Ovary (tissue), 7 donors: ENCODE measurements at regions not wholly inside any gene's neighbourhood (a gene's known extent, or its start where the extent isn't known, plus 50 kb on each side); places are given as distances from the start of the nearest gene placed in this dataset.

Experiments
- DNase-seq, 5 donors: peaks; one replicate each; pipeline ENCODE4 v3.0.0-alpha.2; 2019 to 2020
- H3K27ac ChIP-seq, 2 donors: fragments of 200-600 bp; one replicate each; pipeline versions ENCODE4 v1.5.1 to v1.8.0; 2019 to 2022
- H3K27me3 ChIP-seq: fragments of 200-600 bp; one replicate; pipeline ENCODE4 v1.8.0; 2022
- H3K36me3 ChIP-seq: fragments of 200-600 bp; sonication (generic); one replicate; pipeline ENCODE4 v1.5.1; 2019
- H3K4me1 ChIP-seq: one replicate; pipeline ENCODE4 v1.8.1; 2013; ENCODE audit warnings: mild to moderate bottlenecking, moderate library complexity; ENCODE audit not compliant: insufficient read depth
- H3K4me3 ChIP-seq: fragments of 200-600 bp; sonication (generic); one replicate; pipeline ENCODE4 v1.5.1; 2017
- H3K9me3 ChIP-seq, 2 donors: fragments of 200-600 bp in 1 of 2; sonication (generic) in 1 of 2; one replicate each; pipeline versions ENCODE4 v1.5.1 to v1.8.1; 2013 to 2019; ENCODE audit warnings: mild to moderate bottlenecking in 1 of 2, moderate library complexity in 1 of 2
- CTCF ChIP-seq, 3 donors: fragments of 450-650 bp in 2 of 3; fragments of 200-600 bp in 1 of 3; IDR thresholded peaks; one replicate each; pipeline versions ENCODE4 v1.5.1 to v1.8.0; 2016 to 2022; ENCODE audit warnings: antibody characterized with exemption in 3 of 3, mild to moderate bottlenecking in 1 of 3
- EP300 ChIP-seq: sonication (generic); formaldehyde crosslinking; IDR thresholded peaks from one replicate; pipeline ENCODE4 v1.6.1; 2017; ENCODE audit warnings: antibody characterized with exemption
- POLR2A ChIP-seq: fragments of 450-650 bp; IDR thresholded peaks from one replicate; pipeline ENCODE4 v1.6.1; 2017; ENCODE audit warnings: antibody characterized with exemption, mild to moderate bottlenecking, moderate library complexity
- WGBS, 3 donors: extraction: QIAGEN DNeasy Blood & Tissue Kit in 1 of 3; methylation state at CpG; one replicate each; pipeline versions ENCODE4 v1.1.5 to v1.1.7; 2013 to 2017; 5-methylcytosine and 5-hydroxymethylcytosine counted together
- intact Hi-C, 4 donors: fragments of 100-400 bp; cut with DNase I; formaldehyde crosslinking; loops; one replicate each; pipeline versions ENCODE4 v1.11.0 to v1.15.1; 2022 to 2023
- donor health status: DM: no; HTN: no; CAD: no; lungs with moderate emphysema.
- donor health status: DM: no; HTN: no; CAD: no.
- donor health status: Bipolar disorder and iron deficiency.
- donor health status: DM: no; HTN: no; CAD: no.
- donor health status: DM: yes; HTN: yes; CAD: no.

- DNase-seq = no peak
- H3K36me3 ChIP-seq = no peaks in the 10 kb centered on the region
- H3K4me3 ChIP-seq = no peak overlapping the region
- no peaks in the 10 kb centered on the region for H3K9me3 ChIP-seq
- intact Hi-C loops = no loop called here
- no peak overlapping the region for H3K27ac ChIP-seq
- H3K27me3 ChIP-seq = no peaks in the 10 kb centered on the region
- 75 to 81% (median 78%) methylated on average over 13 of the region's 13 CpGs for WGBS, 3 donors
- TF ChIP-seq EP300 (no peak), POLR2A (no peak), CTCF (IDR thresholded peaks at IDR 0.05) (no peak)
- no peaks in the 10 kb centered on the region for H3K4me1 ChIP-seq
Observed at GRCh38 chr19:29387586-29387985, 138.2 kb upstream of the VSTM2B start.

- intact Hi-C loops = no loop called here
Observed at GRCh38 chr19:29389495-29389894, 136.3 kb upstream of the VSTM2B start.

GRCh38 chr19:29390742-29391141 lies 135.1 kb upstream of the VSTM2B start:
- Histone ChIP-seq H3K27ac (no peak overlapping the region), H3K27me3 (no peaks in the 10 kb centered on the region), H3K4me1 (no peaks in the 10 kb centered on the region), H3K9me3 (no peaks in the 10 kb centered on the region), H3K4me3 (no peak overlapping the region), H3K36me3 (no peaks in the 10 kb centered on the region)
- TF ChIP-seq CTCF (IDR thresholded peaks at IDR 0.05) = no peak
- no peak for TF ChIP-seq POLR2A
- no peak for TF ChIP-seq EP300
- intact Hi-C loops = no loop called here
- DNase-seq = no peak

More at GRCh38 chr19:29389495-29389894, 136.3 kb upstream of the VSTM2B start:
- H3K9me3 ChIP-seq = no peaks in the 10 kb centered on the region
- H3K36me3 ChIP-seq = no peaks in the 10 kb centered on the region
- 16 to 42% (median 29%) methylated on average over 3 of the region's 3 CpGs for WGBS, 3 donors
- H3K27me3 ChIP-seq = no peaks in the 10 kb centered on the region
- no peaks in the 10 kb centered on the region for H3K4me1 ChIP-seq
- no peak for DNase-seq
- TF ChIP-seq POLR2A (no peak), CTCF (IDR thresholded peaks at IDR 0.05) (no peak), EP300 (no peak)
- no peak overlapping the region for H3K27ac ChIP-seq
- H3K4me3 ChIP-seq = no peak overlapping the region

GRCh38 chr19:29393915-29394460 lies 131.8 kb upstream of the VSTM2B start:
- Histone ChIP-seq H3K9me3 (no peaks in the 10 kb centered on the region), H3K36me3 (no peaks in the 10 kb centered on the region), H3K27ac (no peak overlapping the region), H3K27me3 (no peaks in the 10 kb centered on the region), H3K4me3 (no peak overlapping the region), H3K4me1 (no peaks in the 10 kb centered on the region)
- 63 to 69% (median 66%) methylated on average over 7 of the region's 7 CpGs for whole genome bisulfite sequencing, 3 donors
- no peak for DNase-seq
- TF ChIP-seq EP300 (no peak), POLR2A (no peak), CTCF (IDR thresholded peaks at IDR 0.05) (no peak)
- intact Hi-C loops = no loop called here
